ENCODE measurements at regions not wholly inside any gene's neighbourhood (a gene's known extent, or its start where the extent isn't known, plus 50 kb on each side); places are given as distances from the start of the nearest gene placed in this dataset.

- TF ChIP-seq CTCF (IDR thresholded peaks at IDR 0.05), result no peak
- no peak for TF ChIP-seq POLR2A (IDR thresholded peaks at IDR 0.05)
- TF ChIP-seq POLR2AphosphoS5 (IDR thresholded peaks at IDR 0.05), result no peak
Observed at GRCh38 chr19:30711826-30712225, 339.6 kb downstream of the ZNF536 start.
